Muscle layer of colon (tissue), 2 donors: ENCODE measurements at regions not wholly inside any gene's neighbourhood (a gene's known extent, or its start where the extent isn't known, plus 50 kb on each side); places are given as distances from the start of the nearest gene placed in this dataset.

Experiments
- H3K27ac ChIP-seq: one replicate; pipeline ENCODE4 v1.7.0; 2013; ENCODE audit warnings: low read depth, mild to moderate bottlenecking, low read length, moderate library complexity
- H3K27me3 ChIP-seq, 2 donors: one replicate each; pipeline ENCODE4 v1.7.0; 2013; ENCODE audit warnings: low read length in 2 of 2, mild to moderate bottlenecking in 2 of 2; ENCODE audit not compliant: insufficient read depth in 2 of 2, control insufficient read depth in 1 of 2
- H3K36me3 ChIP-seq: one replicate; pipeline ENCODE4 v1.7.0; 2013; ENCODE audit warnings: mild to moderate bottlenecking, low read length; ENCODE audit not compliant: insufficient read depth
- H3K4me1 ChIP-seq: one replicate; pipeline ENCODE4 v1.7.0; 2013; ENCODE audit warnings: mild to moderate bottlenecking, low read length; ENCODE audit not compliant: insufficient read depth
- H3K4me3 ChIP-seq, 2 donors: one replicate each; pipeline ENCODE4 v1.7.0; 2013; ENCODE audit warnings: low read length in 2 of 2, low read depth in 1 of 2, mild to moderate bottlenecking in 1 of 2, moderate library complexity in 1 of 2
- H3K9ac ChIP-seq: one replicate; pipeline ENCODE4 v1.7.0; 2013; ENCODE audit warnings: low read length
- H3K9me3 ChIP-seq: one replicate; pipeline ENCODE4 v1.7.0; 2013; ENCODE audit warnings: mild to moderate bottlenecking, low read length
- donor health status: abdominal sarcoma.
- donor health status: Adenocarcinoma of cecum.

DNA sequence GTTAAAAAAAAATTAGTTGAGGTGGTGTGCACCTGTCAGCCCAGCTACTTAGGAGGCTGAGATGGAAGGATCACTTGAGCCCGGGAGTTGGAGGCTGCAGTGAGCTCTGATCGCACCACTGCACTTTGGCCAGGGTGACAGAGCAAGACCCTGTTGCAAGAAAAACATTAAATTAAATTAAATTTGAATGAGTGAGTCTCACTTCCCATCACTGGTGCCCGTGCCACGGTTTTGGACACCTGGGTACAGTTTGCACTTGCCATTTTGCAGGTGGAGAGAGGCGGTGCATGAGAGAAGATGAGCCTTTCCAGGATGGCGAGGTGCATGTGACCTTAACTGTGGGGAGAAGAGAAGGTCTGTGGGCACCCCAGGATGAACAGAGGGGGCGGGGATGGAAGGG is 60.3 kb upstream of the ZNF536 start:
- Histone ChIP-seq H3K36me3 (no peaks in the 10 kb centered on the region), H3K4me3 (no peak overlapping the region), H3K4me1 (no peaks in the 10 kb centered on the region), H3K27ac (no peak overlapping the region), H3K9me3 (no peaks in the 10 kb centered on the region), H3K9ac (no peak overlapping the region), H3K27me3 (no peaks in the 10 kb centered on the region)

DNA sequence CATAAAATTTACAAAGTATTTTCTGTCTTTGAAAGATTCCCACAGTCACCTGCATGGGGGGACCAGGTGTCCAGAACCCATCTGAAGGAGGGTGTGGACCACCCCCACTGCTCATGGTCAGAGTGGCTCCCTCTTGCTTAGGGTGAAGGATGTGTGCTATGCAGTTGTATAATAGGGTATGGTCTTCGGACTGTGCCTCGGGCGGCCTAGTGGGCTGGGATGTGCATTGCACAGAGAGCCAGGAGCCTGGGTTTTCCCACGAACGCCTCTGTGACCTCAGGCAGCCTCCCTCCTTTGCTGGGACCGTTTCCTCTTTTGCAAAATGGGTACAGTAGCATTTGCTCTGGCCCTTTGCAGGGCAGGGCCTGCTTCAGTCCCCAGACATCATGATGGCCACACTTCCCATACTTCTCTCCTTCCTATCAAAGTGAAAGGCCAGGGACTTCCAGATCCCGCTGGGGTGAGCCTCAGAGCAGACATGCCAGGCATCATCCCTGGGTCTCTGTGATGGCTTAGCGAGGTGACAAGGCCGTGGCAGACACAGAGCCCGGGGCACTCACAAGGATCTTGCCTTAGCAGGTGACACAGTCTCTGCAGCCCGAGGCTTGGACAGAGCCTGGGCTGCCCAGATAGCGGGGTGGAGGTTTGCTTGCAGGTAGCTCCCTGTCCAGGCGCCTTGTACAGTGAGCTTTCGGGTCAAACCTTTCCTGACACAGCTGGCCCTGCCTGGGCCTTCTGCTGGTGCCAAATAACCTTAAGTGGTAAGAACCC is 59.4 kb upstream of the ZNF536 start:
- H3K9me3 ChIP-seq: no peaks in the 10 kb centered on the region
- no peak overlapping the region for H3K4me3 ChIP-seq
- H3K27ac ChIP-seq: no peak overlapping the region
- no peaks in the 10 kb centered on the region for H3K4me1 ChIP-seq
- no peaks in the 10 kb centered on the region for H3K27me3 ChIP-seq
- no peak overlapping the region for H3K9ac ChIP-seq
- H3K36me3 ChIP-seq: no peaks in the 10 kb centered on the region

DNA sequence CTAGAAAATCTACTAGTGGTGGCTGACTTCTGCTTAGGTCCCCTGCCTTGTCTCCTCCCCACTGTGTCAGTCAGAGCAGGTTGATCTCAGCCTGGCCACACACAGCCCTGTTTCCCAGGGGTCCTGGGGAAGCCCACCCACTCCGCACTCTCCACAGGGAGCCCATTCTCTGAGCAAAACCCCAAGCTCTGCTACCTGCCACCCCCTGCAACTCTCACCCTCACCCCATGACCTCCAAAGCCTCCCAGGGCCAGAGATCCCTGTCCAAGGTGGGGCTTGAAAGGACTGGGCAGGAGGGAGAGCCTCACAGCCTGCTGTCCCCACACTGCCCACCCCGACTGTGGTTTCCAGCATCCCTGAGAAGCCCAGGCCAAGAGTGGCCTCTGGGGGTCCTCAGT is 58.8 kb upstream of the ZNF536 start:
- Histone ChIP-seq H3K4me3 (no peak overlapping the region), H3K27me3 (no peaks in the 10 kb centered on the region), H3K9me3 (no peaks in the 10 kb centered on the region), H3K36me3 (no peaks in the 10 kb centered on the region), H3K27ac (no peak overlapping the region), H3K4me1 (no peaks in the 10 kb centered on the region), H3K9ac (no peak overlapping the region)

DNA sequence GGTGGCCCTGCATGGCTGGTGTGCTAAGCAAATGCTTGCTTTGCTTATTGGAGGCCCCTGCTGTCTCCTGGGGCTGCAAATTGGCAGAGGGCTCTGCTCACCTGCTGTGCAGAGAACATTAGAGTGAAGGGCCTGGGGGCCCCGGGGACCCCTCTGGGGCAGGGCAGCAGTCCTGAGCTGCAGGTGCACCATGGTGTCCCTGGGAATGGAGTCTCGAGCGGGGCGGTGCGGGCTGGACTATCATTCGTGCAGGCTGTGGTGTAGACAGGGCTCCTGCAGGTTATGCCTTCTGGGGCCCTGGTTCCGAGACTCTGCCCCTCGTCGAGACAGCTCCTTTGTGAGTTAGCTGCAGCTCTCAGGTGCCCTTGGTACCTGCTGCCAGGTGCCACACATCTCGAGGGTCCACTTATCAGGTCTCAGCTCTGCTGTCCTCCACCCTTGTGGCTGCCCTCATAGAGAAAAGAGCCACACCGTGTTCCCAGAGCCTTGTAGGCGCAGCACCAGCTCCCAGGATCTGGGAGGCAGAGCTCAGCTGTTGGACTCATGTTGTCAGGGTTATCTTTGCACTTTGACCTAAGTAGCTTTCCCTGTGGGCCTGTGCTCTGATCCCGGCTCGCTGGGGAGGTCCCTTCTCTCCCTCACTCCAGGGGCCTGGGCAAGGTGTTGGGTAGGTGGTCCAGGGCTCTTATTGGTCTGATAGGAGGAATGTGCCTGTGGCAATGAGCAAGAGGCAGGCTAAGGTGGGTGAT is 58.0 kb upstream of the ZNF536 start:
- no peaks in the 10 kb centered on the region for H3K9me3 ChIP-seq
- H3K36me3 ChIP-seq: no peaks in the 10 kb centered on the region
- H3K4me3 ChIP-seq: no peak overlapping the region
- H3K4me1 ChIP-seq: no peaks in the 10 kb centered on the region
- no peak overlapping the region for H3K9ac ChIP-seq
- no peaks in the 10 kb centered on the region for H3K27me3 ChIP-seq
- no peak overlapping the region for H3K27ac ChIP-seq

DNA sequence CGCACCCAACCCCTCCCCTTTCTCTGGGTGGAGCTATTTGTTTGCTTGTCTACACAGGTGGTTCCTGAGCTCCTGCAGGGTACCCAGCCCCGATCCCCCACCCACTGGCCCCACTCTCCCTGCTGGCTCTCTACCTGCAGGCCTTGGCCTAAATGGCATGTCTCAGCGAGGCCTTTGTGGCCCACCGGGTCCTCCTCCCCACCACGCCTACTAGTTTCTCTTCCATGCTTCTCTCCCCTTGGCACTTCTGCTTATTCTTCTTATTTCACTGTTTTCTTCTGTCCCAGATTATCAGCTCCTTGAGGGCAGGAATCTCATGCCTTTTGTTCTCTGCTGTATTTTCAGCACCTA is 57.4 kb upstream of the ZNF536 start:
- H3K36me3 ChIP-seq: no peaks in the 10 kb centered on the region
- H3K9me3 ChIP-seq: no peaks in the 10 kb centered on the region
- no peaks in the 10 kb centered on the region for H3K27me3 ChIP-seq
- no peak overlapping the region for H3K9ac ChIP-seq
- no peak overlapping the region for H3K27ac ChIP-seq
- no peak overlapping the region for H3K4me3 ChIP-seq
- H3K4me1 ChIP-seq: no peaks in the 10 kb centered on the region

- Histone ChIP-seq H3K9ac (no peak overlapping the region), H3K36me3 (no peaks in the 10 kb centered on the region), H3K4me3 (no peak overlapping the region), H3K9me3 (no peaks in the 10 kb centered on the region), H3K27me3 (no peaks in the 10 kb centered on the region), H3K27ac (no peak overlapping the region), H3K4me1 (no peaks in the 10 kb centered on the region)
These were observed 57.0 kb upstream of the ZNF536 start for GRCh38 chr19:30315159-30315558.

GRCh38 chr19:30316000-30316491 is 56.1 kb upstream of the ZNF536 start:
- no peaks in the 10 kb centered on the region for H3K36me3 ChIP-seq
- no peaks in the 10 kb centered on the region for H3K4me1 ChIP-seq
- no peak overlapping the region for H3K9ac ChIP-seq
- H3K4me3 ChIP-seq: no peak overlapping the region
- no peaks in the 10 kb centered on the region for H3K9me3 ChIP-seq
- no peaks in the 10 kb centered on the region for H3K27me3 ChIP-seq
- no peak overlapping the region for H3K27ac ChIP-seq

DNA sequence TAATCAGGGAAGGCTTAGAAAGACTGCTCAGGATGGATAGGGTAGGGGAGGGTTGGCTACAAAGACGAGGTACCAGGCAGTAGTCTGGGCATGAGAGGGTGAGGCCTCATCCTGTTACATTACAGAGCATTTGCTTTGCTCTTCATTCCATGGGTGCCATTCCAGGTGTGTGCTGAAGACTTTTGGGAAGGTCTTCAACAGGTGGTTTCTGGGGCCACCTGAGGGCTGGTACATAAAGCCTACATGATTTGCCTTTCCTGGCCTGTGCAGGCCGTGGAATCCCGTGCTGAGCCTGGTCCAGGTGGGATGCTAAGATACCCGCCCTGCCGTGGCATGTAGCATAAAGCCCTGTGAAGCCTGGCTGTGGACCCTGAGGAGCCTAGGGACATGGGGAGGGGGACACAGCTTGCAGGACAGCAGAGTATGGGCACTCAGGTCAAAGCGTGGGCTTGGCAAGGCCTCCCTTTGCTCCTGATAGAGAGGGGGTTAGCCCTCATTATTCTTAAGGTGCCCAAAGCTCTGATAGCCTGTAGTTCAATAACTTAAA is 55.6 kb upstream of the ZNF536 start:
- Histone ChIP-seq H3K9me3 (no peaks in the 10 kb centered on the region), H3K36me3 (no peaks in the 10 kb centered on the region)

GRCh38 chr19:30317403-30317802 is 54.8 kb upstream of the ZNF536 start:
- Histone ChIP-seq H3K4me3 (no peak overlapping the region), H3K9me3 (no peaks in the 10 kb centered on the region), H3K27me3 (no peaks in the 10 kb centered on the region), H3K4me1 (no peaks in the 10 kb centered on the region), H3K36me3 (no peaks in the 10 kb centered on the region), H3K27ac (no peak overlapping the region), H3K9ac (no peak overlapping the region)

More for the DNA sequence above, 55.6 kb upstream of the ZNF536 start:
- no peaks in the 10 kb centered on the region for H3K4me1 ChIP-seq
- H3K27ac ChIP-seq: no peak overlapping the region
- H3K4me3 ChIP-seq: no peak overlapping the region
- no peaks in the 10 kb centered on the region for H3K27me3 ChIP-seq
- no peak overlapping the region for H3K9ac ChIP-seq

- H3K9ac ChIP-seq: no peak overlapping the region
- no peak overlapping the region for H3K27ac ChIP-seq
- H3K27me3 ChIP-seq: no peaks in the 10 kb centered on the region
- no peaks in the 10 kb centered on the region for H3K9me3 ChIP-seq
- H3K4me1 ChIP-seq: no peaks in the 10 kb centered on the region
- no peaks in the 10 kb centered on the region for H3K36me3 ChIP-seq
- H3K4me3 ChIP-seq: no peak overlapping the region
These were observed 53.9 kb upstream of the ZNF536 start for GRCh38 chr19:30318261-30318660.

DNA sequence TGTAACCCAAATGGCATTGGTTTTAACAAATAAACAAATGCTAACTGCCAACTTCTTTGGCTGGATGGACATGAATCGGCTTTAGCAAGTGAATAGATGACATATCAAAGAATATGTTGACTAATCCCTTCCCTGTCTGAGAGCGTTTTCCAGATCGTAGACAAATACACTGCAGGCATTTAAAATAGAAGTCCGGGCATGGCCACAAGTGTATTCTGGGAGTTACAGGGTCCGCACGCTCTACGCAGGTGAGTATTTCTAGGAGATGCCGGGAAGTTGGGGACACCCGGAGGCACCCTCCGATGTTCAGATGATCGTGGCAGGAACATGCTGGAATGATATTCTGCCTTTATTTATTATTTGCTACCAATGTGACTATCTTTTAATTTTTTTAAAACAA is 53.2 kb upstream of the ZNF536 start:
- no peaks in the 10 kb centered on the region for H3K36me3 ChIP-seq
- H3K27me3 ChIP-seq: no peaks in the 10 kb centered on the region
- H3K9ac ChIP-seq: no peak overlapping the region
- no peaks in the 10 kb centered on the region for H3K9me3 ChIP-seq
- no peak overlapping the region for H3K4me3 ChIP-seq
- no peaks in the 10 kb centered on the region for H3K4me1 ChIP-seq
- H3K27ac ChIP-seq: no peak overlapping the region
